HG03460 (cell line): ENCODE measurements at regions not wholly inside any gene's neighbourhood (a gene's known extent, or its start where the extent isn't known, plus 50 kb on each side); places are given as distances from the start of the nearest gene placed in this dataset.
"Not testable (repeated sequence)": the region's sequence is repeated elsewhere in the genome, so short reads cannot be mapped to it uniquely, and the experiment has no call there.

Experiments
- ATAC-seq: cut with Tn5 transposase; IDR thresholded peaks from one replicate; pipeline ENCODE4 v1.9.1; 2021; ENCODE audit not compliant: unreplicated experiment

- ATAC-seq: no peak
These were observed 1378.6 kb upstream of the DEFB115 start for GRCh38 chr20:29878777-29879442.

- ATAC-seq: not testable (repeated sequence)
These were observed 1376.4 kb upstream of the DEFB115 start for GRCh38 chr20:29881107-29881506.

GRCh38 chr20:29883514-29884219 lies 1373.8 kb upstream of the DEFB115 start:
- not testable (repeated sequence) for ATAC-seq

- not testable (repeated sequence) for ATAC-seq
These were observed 1373.1 kb upstream of the DEFB115 start for GRCh38 chr20:29884322-29884721.

- not testable (repeated sequence) for ATAC-seq
These were observed 1371.9 kb upstream of the DEFB115 start for GRCh38 chr20:29885282-29886185.

GRCh38 chr20:29891555-29891954 lies 1365.9 kb upstream of the DEFB115 start:
- ATAC-seq: not testable (repeated sequence)
